Skeletal muscle tissue (tissue), 3 donors: ENCODE measurements at regions not wholly inside any gene's neighbourhood (a gene's known extent, or its start where the extent isn't known, plus 50 kb on each side); places are given as distances from the start of the nearest gene placed in this dataset.
A peak's percentile ranks its signal among the peaks of the same experiment; 100 is the strongest.

ENCODE experiments used
- H3K27ac ChIP-seq: one replicate; pipeline ENCODE4 v1.7.0; 2013; ENCODE audit warnings: mild to moderate bottlenecking, low read depth, low read length, inconsistent platforms
- H3K27me3 ChIP-seq, 3 donors: one replicate each; pipeline ENCODE4 v1.7.0; 2013; ENCODE audit warnings: low read length in 3 of 3; ENCODE audit not compliant: control insufficient read depth in 3 of 3, insufficient read depth in 3 of 3
- H3K36me3 ChIP-seq, 3 donors: one replicate each; pipeline ENCODE4 v1.7.0; 2013; ENCODE audit warnings: low read length in 3 of 3; ENCODE audit not compliant: control insufficient read depth in 3 of 3, insufficient read depth in 3 of 3
- H3K4me1 ChIP-seq, 3 donors: one replicate each; pipeline ENCODE4 v1.7.0; 2013; ENCODE audit warnings: low read length in 3 of 3, mild to moderate bottlenecking in 3 of 3; ENCODE audit not compliant: control insufficient read depth in 3 of 3, insufficient read depth in 3 of 3
- H3K4me3 ChIP-seq, 3 donors: one replicate each; pipeline ENCODE4 v1.7.0; 2013; ENCODE audit warnings: low read length in 3 of 3
- H3K9ac ChIP-seq, 3 donors: one replicate each; pipeline ENCODE4 v1.7.0; 2013; ENCODE audit warnings: low read length in 3 of 3, mild to moderate bottlenecking in 3 of 3, moderate library complexity in 2 of 3, low read depth in 1 of 3
- H3K9me3 ChIP-seq, 3 donors: one replicate each; pipeline ENCODE4 v1.7.0; 2013; ENCODE audit warnings: low read length in 3 of 3; ENCODE audit not compliant: control insufficient read depth in 3 of 3
- donor health status: Osteomylitis.

DNA sequence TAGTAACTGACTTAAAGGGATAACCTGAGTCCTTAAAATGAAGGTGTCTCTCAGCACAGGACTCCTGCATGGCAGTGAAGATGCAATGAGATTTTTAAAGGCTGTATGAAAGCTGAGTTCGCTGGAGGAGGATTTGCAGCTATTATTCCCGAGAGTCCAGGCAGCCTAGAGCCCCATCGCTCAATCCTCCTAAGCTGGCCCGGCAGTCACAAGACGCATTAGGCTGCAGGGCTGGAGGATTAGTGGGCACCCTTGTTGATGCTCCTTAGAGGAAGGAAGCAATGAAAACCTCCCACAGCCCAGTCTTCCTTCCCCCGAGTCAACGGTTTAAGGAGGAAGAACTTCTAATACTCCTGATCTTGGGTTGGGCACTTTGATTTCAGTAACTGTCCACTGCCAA, 239.5 kb downstream of the EFNB2 start:
- H3K9ac ChIP-seq: no peak overlapping the region
- H3K27ac ChIP-seq: no peak overlapping the region
- no peaks in the 10 kb centered on the region for H3K4me1 ChIP-seq
- H3K36me3 ChIP-seq: no peaks in the 10 kb centered on the region
- H3K9me3 ChIP-seq: no peaks in the 10 kb centered on the region
- H3K27me3 ChIP-seq: peaks cover 0 to 4% (median 0%) of the 10 kb centered on the region in 3 donors
- no peak overlapping the region for H3K4me3 ChIP-seq

DNA sequence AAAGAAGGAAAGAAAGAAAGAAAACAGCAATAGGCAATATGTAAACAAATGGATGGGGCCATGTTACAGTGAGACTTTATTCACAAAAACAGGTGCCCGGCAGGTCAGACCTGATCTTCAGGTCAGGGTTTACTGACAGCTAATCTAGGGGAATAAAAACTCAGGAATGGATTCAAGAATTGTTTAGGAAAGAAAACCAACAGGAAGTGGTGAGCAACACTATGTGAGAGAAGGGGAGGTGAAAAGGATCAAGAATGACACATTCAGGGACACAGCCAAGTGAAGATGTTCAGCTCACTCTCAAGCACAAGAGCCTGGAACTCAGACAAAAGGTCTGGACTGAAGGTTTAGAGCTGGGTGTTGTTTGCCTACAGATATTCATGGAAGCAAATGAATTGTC, 244.5 kb downstream of the EFNB2 start:
- H3K4me1 ChIP-seq: no peaks in the 10 kb centered on the region
- H3K9me3 ChIP-seq: no peaks in the 10 kb centered on the region
- no peak overlapping the region for H3K4me3 ChIP-seq
- no peak overlapping the region for H3K27ac ChIP-seq
- H3K27me3 ChIP-seq: peaks cover 0 to 4% (median 0%) of the 10 kb centered on the region in 3 donors
- no peak overlapping the region for H3K9ac ChIP-seq
- H3K36me3 ChIP-seq: no peaks in the 10 kb centered on the region

DNA sequence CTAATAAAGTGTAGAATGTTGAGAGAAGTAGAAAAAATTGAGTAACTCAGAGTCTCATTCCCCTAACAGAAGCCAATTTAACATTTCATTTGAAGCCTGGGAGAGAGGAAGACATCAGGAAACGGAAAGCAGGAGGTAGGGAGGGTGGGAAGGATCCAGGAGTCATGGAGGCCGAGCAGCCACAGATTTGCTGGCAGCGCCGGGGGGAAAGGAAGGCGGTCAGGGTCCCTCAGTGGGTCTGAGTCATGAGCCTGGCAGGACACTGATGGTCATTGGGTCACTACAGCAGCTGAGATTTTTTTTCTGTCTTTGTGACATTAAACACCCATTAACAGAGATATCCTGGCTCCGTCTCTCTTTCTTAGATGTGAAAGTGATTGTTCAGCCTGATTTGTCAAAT, 248.1 kb downstream of the EFNB2 start:
- H3K9me3 ChIP-seq: no peaks in the 10 kb centered on the region
- no peak overlapping the region for H3K9ac ChIP-seq
- no peaks in the 10 kb centered on the region for H3K4me1 ChIP-seq

DNA sequence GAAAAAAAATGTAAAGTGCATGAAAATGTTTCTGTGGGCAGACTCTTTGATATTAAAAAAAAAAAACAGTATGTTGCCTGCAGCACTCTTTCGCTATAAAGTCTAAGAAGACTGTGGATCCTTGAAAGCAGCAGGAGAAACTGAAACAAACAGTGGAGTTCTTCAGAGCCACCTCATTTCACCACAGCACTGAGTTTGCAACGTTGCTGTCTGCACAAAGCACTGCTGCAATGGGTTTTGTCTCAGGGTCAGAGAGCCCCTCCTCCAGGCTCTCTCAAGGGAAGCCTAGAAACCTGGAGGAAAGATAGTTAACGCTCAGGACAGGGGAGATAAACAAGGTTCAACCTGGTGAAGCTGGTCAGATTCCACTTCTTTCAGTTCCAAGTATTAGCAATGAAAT, 248.7 kb downstream of the EFNB2 start:
- no peak overlapping the region for H3K9ac ChIP-seq

More for the DNA sequence above, 248.1 kb downstream of the EFNB2 start:
- Histone ChIP-seq H3K27ac (no peak overlapping the region), H3K4me3 (no peak overlapping the region), H3K27me3 (peaks cover 0 to 4% (median 0%) of the 10 kb centered on the region in 3 donors), H3K36me3 (no peaks in the 10 kb centered on the region)

DNA sequence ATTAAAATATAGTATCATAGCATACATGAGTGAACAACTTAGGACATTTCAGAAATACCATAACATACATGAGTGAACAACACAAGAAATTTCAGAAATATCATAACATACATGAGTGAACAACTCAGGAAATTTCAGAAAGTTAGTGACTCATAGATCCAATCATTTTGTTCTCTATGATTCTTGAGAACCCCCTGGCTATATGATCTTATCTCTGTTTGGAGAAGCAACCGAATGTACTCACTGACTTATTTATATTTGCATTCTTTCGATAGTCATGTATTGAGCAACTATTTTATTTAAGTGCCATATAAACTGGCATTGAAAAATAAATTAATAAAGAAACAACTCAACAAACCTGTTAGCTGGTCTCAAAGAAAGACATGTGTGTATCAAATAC, 251.1 kb downstream of the EFNB2 start:
- H3K9ac ChIP-seq: no peak overlapping the region
- no peak overlapping the region for H3K4me3 ChIP-seq
- H3K36me3 ChIP-seq: no peaks in the 10 kb centered on the region
- H3K4me1 ChIP-seq: no peaks in the 10 kb centered on the region
- no peaks in the 10 kb centered on the region for H3K27me3 ChIP-seq
- H3K27ac ChIP-seq: no peak overlapping the region
- peaks cover 0 to 2% (median 0%) of the 10 kb centered on the region in 3 donors for H3K9me3 ChIP-seq

More for the DNA sequence above, 248.7 kb downstream of the EFNB2 start:
- Histone ChIP-seq H3K36me3 (no peaks in the 10 kb centered on the region), H3K9me3 (peaks cover 0 to 2% (median 0%) of the 10 kb centered on the region in 3 donors), H3K27ac (no peak overlapping the region), H3K4me1 (no peaks in the 10 kb centered on the region), H3K27me3 (peaks cover 0 to 4% (median 0%) of the 10 kb centered on the region in 3 donors), H3K4me3 (peak overlapping the region in 1 of 3 donors; percentile 30)

DNA sequence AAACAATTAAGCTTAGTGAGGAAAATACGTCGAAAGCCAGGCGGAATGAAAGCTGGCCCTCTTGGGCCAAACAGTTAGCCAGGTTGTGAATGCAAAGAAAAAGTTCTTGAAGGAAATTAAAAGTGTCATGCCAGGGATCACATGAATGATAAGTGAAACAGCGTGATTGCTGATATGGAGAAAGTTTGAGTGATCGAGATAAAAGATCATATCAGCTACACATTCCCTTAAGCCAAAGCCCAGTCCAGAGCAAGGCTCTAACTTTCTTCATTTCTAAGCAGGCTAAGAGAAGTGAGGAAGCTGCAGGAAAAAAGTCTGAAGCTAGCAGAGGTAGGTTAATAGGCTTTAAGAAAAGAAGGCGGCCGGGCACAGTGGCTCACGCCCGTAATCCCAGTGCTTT, 254.0 kb downstream of the EFNB2 start:
- H3K4me3 ChIP-seq: no peak overlapping the region
- H3K36me3 ChIP-seq: no peaks in the 10 kb centered on the region
- H3K9ac ChIP-seq: no peak overlapping the region
- no peaks in the 10 kb centered on the region for H3K4me1 ChIP-seq
- no peak overlapping the region for H3K27ac ChIP-seq
- H3K27me3 ChIP-seq: no peaks in the 10 kb centered on the region
- peaks cover 0 to 2% (median 0%) of the 10 kb centered on the region in 3 donors for H3K9me3 ChIP-seq

DNA sequence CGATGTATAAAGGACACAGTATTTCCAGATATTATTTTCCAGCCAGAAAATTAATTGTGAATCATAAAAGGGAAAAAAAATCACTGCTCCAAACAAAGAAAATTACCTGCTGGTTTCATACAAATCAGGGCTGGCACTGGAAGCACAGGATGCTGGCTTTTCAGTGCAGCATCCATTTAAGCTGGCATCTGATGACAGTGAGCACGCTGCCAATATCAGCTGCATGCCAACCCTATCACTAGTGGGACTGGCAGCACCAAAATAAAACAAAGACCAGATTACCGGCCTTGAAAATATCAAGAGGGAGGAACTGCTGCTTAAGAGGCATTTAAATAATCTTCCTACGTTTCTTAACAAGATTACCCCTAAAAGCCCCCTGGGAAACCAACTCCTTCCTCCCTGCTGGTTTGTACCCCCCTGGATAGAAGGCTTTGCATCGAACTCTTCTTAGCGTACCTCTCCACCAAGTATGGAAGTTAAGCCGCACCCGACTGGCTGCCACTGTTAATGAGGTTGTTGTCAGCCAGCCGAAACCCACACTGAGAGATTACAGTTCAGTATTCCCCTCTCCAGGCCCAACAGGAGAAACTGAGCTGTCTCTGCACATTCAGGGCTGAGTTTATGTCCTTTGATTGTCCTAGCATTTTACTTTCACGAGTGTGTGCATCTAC, 257.8 kb downstream of the EFNB2 start:
- Histone ChIP-seq H3K9me3 (peaks cover 0 to 2% (median 0%) of the 10 kb centered on the region in 3 donors), H3K4me1 (no peaks in the 10 kb centered on the region), H3K36me3 (no peaks in the 10 kb centered on the region), H3K27ac (no peak overlapping the region), H3K4me3 (no peak overlapping the region), H3K9ac (no peak overlapping the region), H3K27me3 (no peaks in the 10 kb centered on the region)

DNA sequence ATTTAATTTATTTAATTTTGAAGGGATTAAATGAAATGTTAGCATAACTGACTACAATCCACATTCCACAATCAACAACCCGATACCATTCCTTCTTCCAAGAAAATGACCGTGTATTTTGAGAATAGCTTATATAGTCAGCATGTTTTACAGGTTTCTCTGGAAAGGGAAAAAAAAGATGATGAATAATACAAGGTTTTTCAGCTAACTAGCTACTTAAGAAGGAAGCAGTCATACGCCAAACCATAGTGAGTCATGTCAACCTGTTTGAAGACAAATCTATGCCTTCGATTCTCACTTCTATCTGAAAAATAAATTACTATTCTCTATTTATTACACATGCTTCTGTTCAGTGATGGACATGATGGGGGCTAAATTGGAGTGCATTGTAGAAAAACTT, 258.6 kb downstream of the EFNB2 start:
- Histone ChIP-seq H3K4me3 (no peak overlapping the region), H3K9me3 (no peaks in the 10 kb centered on the region), H3K9ac (no peak overlapping the region), H3K27me3 (no peaks in the 10 kb centered on the region), H3K4me1 (no peaks in the 10 kb centered on the region), H3K36me3 (no peaks in the 10 kb centered on the region), H3K27ac (no peak overlapping the region)

DNA sequence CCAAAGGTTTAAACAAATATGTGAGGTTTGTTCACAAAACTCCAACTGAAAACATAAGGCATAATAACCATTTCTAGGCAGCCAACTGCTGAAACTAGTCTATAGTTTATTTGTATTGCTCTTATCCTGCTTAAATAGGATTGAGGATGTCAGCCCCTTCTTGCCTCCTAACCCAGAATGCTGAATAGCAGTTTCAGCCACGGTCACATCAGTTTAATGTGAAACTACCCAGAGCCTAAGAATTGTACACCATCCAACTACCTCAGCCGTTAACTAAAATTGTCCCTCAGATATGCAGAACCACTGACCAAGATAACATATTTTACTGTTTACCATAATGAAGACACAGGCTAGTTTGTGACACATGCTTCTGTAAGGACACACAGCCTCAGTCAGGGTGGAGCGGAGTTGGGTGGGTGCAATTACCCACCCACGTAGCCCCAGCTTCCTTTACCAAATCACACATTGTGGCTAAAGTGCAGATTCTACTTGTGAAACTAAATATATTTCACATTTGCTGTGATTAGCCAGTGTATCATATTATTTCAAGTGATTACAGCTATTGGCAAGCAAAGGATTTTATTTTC, 259.9 kb downstream of the EFNB2 start:
- H3K27ac ChIP-seq: no peak overlapping the region
- no peak overlapping the region for H3K9ac ChIP-seq
- no peaks in the 10 kb centered on the region for H3K4me1 ChIP-seq
- H3K36me3 ChIP-seq: no peaks in the 10 kb centered on the region
- H3K9me3 ChIP-seq: no peaks in the 10 kb centered on the region
- H3K4me3 ChIP-seq: no peak overlapping the region
- no peaks in the 10 kb centered on the region for H3K27me3 ChIP-seq

DNA sequence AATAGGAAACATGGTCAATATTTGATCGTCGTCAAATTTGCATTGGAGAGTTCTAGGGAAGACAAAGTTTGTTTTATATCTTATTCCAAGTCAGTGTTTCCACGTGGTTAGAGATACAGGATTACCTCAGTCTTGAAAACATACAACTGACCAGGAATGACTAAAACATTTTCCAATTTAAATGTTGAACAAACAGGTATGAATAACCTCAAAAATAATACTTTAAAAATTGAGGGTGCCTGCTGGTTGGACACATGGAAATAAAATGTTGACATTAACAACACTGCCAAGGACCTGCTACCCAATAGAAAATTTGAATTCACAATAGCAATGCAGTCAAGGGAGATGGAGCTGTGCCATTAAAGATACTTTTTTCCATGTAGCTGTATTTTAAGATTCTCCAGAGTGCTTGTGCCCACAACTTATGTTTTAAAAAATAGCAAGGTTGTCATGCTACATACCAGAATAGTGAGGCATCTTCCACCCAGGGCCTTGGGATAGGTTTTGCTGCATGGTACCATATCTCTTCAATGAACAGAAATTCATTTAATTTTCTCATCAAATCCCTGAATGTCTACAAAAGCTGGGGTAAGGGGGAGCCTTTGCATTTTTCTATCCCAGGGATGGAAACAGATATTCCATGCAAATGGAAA, 260.8 kb downstream of the EFNB2 start:
- H3K4me3 ChIP-seq: no peak overlapping the region
- H3K9ac ChIP-seq: no peak overlapping the region

More for the DNA sequence above, 260.8 kb downstream of the EFNB2 start:
- Histone ChIP-seq H3K9me3 (no peaks in the 10 kb centered on the region), H3K4me1 (no peaks in the 10 kb centered on the region), H3K36me3 (no peaks in the 10 kb centered on the region), H3K27ac (no peak overlapping the region), H3K27me3 (no peaks in the 10 kb centered on the region)
